Colonic mucosa (tissue), 4 donors: ENCODE measurements at regions not wholly inside any gene's neighbourhood (a gene's known extent, or its start where the extent isn't known, plus 50 kb on each side); places are given as distances from the start of the nearest gene placed in this dataset.

ENCODE experiments used
- DNase-seq: peaks from one replicate; pipeline ENCODE4 v3.0.0-alpha.2; 2020
- H3K27ac ChIP-seq: fragments of 200-600 bp; one replicate; pipeline ENCODE4 v1.8.0; 2021
- H3K27me3 ChIP-seq: fragments of 200-600 bp; one replicate; pipeline ENCODE4 v1.8.0; 2021
- H3K36me3 ChIP-seq: fragments of 200-600 bp; one replicate; pipeline ENCODE4 v1.8.0; 2021
- H3K4me1 ChIP-seq: fragments of 200-600 bp; one replicate; pipeline ENCODE4 v1.8.0; 2021; ENCODE audit warnings: mild to moderate bottlenecking
- H3K4me3 ChIP-seq: fragments of 200-600 bp; one replicate; pipeline ENCODE4 v1.8.0; 2021
- H3K9ac ChIP-seq, 2 donors: one replicate each; pipeline ENCODE4 v1.7.0; 2013; ENCODE audit warnings: control low read depth in 2 of 2, low read depth in 2 of 2, low read length in 2 of 2
- H3K9me3 ChIP-seq: fragments of 200-600 bp; one replicate; pipeline ENCODE4 v1.8.0; 2021
- intact Hi-C: fragments of 100-400 bp; cut with DNase I; formaldehyde crosslinking; loops from one replicate; pipeline ENCODE4 v1.14.1; 2022
- TF ChIP-seq, protein P1 (sequence below): fragments of 200-600 bp; IDR thresholded peaks from one replicate; pipeline ENCODE4 v1.8.0; 2022; ENCODE audit warnings: antibody characterized with exemption, mild to moderate bottlenecking
- donor health status: healthy.
- donor health status: DM: no; HTN: no; CAD: no.
- donor health status: DM: no; HTN: no; CAD: no.

DNA sequence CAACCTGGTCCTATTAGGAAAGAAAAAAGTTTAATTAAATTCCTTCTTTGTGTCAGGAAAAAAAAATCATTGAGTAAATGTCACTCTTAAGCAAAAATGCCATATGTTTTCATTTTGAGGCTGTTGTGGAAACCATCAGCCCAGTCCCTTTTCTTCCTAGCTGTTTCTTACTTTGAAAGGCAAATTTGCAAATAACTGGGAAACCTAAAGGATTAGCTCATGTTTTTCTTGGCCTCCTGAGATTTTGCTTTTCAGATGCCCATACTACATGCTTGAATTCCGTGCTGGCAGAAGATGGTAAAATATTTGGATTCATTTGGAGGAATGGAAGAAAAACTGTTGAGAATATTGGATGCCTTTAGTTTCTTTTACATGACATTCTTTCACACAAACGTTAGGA lies 182.1 kb upstream of the ADAMTS5 start:
- H3K9me3 ChIP-seq: no peaks in the 10 kb centered on the region
- H3K27ac ChIP-seq: no peak overlapping the region
- intact Hi-C loops: no loop called here
- no peak overlapping the region for H3K9ac ChIP-seq
- DNase-seq: no peak
- TF ChIP-seq, protein P1, sequence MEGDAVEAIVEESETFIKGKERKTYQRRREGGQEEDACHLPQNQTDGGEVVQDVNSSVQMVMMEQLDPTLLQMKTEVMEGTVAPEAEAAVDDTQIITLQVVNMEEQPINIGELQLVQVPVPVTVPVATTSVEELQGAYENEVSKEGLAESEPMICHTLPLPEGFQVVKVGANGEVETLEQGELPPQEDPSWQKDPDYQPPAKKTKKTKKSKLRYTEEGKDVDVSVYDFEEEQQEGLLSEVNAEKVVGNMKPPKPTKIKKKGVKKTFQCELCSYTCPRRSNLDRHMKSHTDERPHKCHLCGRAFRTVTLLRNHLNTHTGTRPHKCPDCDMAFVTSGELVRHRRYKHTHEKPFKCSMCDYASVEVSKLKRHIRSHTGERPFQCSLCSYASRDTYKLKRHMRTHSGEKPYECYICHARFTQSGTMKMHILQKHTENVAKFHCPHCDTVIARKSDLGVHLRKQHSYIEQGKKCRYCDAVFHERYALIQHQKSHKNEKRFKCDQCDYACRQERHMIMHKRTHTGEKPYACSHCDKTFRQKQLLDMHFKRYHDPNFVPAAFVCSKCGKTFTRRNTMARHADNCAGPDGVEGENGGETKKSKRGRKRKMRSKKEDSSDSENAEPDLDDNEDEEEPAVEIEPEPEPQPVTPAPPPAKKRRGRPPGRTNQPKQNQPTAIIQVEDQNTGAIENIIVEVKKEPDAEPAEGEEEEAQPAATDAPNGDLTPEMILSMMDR: no peak
- no peaks in the 10 kb centered on the region for H3K36me3 ChIP-seq
- no peaks in the 10 kb centered on the region for H3K4me1 ChIP-seq
- H3K27me3 ChIP-seq: no peaks in the 10 kb centered on the region
- H3K4me3 ChIP-seq: no peak overlapping the region

GRCh38 chr21:27146268-27146667 lies 179.4 kb upstream of the ADAMTS5 start:
- TF ChIP-seq, protein P1: no peak
- Histone ChIP-seq H3K9ac (no peak overlapping the region), H3K9me3 (no peaks in the 10 kb centered on the region), H3K27ac (no peak overlapping the region), H3K4me1 (no peaks in the 10 kb centered on the region), H3K36me3 (no peaks in the 10 kb centered on the region), H3K27me3 (no peaks in the 10 kb centered on the region), H3K4me3 (no peak overlapping the region)
- no peak for DNase-seq
- intact Hi-C loops: no loop called here

DNA sequence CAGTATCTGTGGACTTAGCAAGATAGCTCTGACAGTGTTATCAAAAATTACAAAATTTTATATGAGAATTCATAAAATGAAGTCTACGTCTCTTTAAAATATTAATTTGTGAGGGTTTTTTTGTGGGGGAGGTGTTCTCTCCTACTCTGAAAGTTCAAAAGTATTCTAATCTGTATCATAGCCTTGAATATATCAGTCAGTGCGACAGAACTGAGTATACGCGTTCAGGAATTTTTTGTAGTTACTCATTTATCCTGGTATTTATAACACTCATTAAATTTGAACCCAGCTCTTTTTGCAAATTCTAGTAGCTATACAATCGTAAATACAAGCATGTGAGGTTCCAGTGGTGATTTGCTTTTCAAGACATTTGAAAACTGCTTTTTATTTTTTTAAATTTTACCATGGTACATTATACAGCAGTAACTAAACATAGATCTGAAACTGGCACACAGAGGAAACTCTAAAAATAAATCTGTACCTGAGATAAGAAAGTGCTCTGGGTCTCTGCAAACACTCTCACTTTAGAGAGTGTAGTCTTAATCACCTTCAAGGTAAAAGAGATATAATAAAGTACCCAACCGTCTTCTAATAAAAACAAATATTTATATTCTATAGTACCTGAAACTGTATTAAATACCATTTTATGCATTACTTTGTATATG lies 178.4 kb upstream of the ADAMTS5 start:
- TF ChIP-seq, protein P1: no peak
- Histone ChIP-seq H3K36me3 (no peaks in the 10 kb centered on the region), H3K9ac (no peak overlapping the region)

DNA sequence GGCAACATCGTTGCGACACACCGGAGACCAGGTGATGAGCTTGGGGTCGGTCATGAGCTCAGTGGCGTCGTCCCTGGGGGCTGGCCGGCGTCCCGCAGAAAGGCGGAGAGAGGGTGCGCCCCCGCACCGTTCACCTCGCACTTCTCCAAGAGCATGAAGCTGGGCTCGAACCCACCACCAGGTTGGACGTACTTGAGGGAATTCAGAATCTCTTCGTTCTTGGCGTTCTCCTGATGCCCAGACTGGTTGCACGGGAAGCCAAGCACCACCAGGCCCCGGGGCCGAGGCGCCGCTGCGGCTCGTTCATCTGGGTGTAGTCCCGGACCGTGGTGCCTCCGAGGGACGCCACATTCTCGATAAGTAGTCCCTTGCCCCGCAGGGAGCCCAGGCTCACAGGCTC lies 176.6 kb upstream of the ADAMTS5 start:
- TF ChIP-seq, protein P1: no peak
- no peak overlapping the region for H3K27ac ChIP-seq
- H3K4me1 ChIP-seq: no peaks in the 10 kb centered on the region
- H3K36me3 ChIP-seq: no peaks in the 10 kb centered on the region
- no peak overlapping the region for H3K9ac ChIP-seq
- no peaks in the 10 kb centered on the region for H3K9me3 ChIP-seq
- intact Hi-C loops: no loop called here
- no peak for DNase-seq
- no peaks in the 10 kb centered on the region for H3K27me3 ChIP-seq
- no peak overlapping the region for H3K4me3 ChIP-seq

More for the DNA sequence above, 178.4 kb upstream of the ADAMTS5 start:
- no peak overlapping the region for H3K4me3 ChIP-seq
- H3K27me3 ChIP-seq: no peaks in the 10 kb centered on the region
- H3K9me3 ChIP-seq: no peaks in the 10 kb centered on the region
- H3K4me1 ChIP-seq: no peaks in the 10 kb centered on the region
- no peak overlapping the region for H3K27ac ChIP-seq
- no peak for DNase-seq
- intact Hi-C loops: no loop called here

- no peak overlapping the region for H3K27ac ChIP-seq
- DNase-seq: no peak
- H3K36me3 ChIP-seq: no peaks in the 10 kb centered on the region
- no peak overlapping the region for H3K4me3 ChIP-seq
- no peaks in the 10 kb centered on the region for H3K27me3 ChIP-seq
- H3K9ac ChIP-seq: no peak overlapping the region
- TF ChIP-seq, protein P1: no peak
- H3K4me1 ChIP-seq: no peaks in the 10 kb centered on the region
- intact Hi-C loops: no loop called here
- H3K9me3 ChIP-seq: no peaks in the 10 kb centered on the region
Measured at GRCh38 chr21:27139526-27139925, 172.6 kb upstream of the ADAMTS5 start.
